Liver (tissue), 3 donors: ENCODE measurements at regions not wholly inside any gene's neighbourhood (a gene's known extent, or its start where the extent isn't known, plus 50 kb on each side); places are given as distances from the start of the nearest gene placed in this dataset.

Experiments used
- ATF3 ChIP-seq: IDR thresholded peaks from 2 replicates; pipeline ENCODE4 v1.6.1; 2016; ENCODE audit warnings: antibody characterized with exemption
- EGR1 ChIP-seq, 2 donors: IDR thresholded peaks; 2 replicates each; pipeline ENCODE4 v1.6.1; 2016 to 2018; ENCODE audit warnings: antibody characterized with exemption in 2 of 2, low read depth in 2 of 2
- GABPA ChIP-seq, 2 donors: IDR thresholded peaks in 1 of 2; conservative IDR thresholded peaks in 1 of 2; 2 replicates each; pipeline ENCODE4 v1.6.1; 2016; ENCODE audit warnings: antibody characterized with exemption in 2 of 2, mild to moderate bottlenecking in 1 of 2, moderate library complexity in 1 of 2
- RXRA ChIP-seq, 2 donors: IDR thresholded peaks; 2 replicates each; pipeline ENCODE4 v1.6.1; 2017 to 2018; ENCODE audit warnings: antibody characterized with exemption in 2 of 2, mild to moderate bottlenecking in 1 of 2
- TF ChIP-seq, protein P1 (sequence below): fragments of 150-350 bp; IDR thresholded peaks from 2 replicates; pipeline ENCODE4 v1.5.1; 2017; ENCODE audit warnings: improper control_type of control experiment, low read depth, low read length; ENCODE audit not compliant: missing input control
- TF ChIP-seq, protein P2 (sequence below): IDR thresholded peaks from 2 replicates; pipeline ENCODE4 v1.6.1; 2016; ENCODE audit warnings: antibody characterized with exemption, mild to moderate bottlenecking
- TF ChIP-seq, protein P3 (sequence below): IDR thresholded peaks from 2 replicates; pipeline ENCODE4 v1.6.1; 2016; ENCODE audit warnings: antibody characterized with exemption
- donor health status: healthy.
- donor health status: healthy.

DNA sequence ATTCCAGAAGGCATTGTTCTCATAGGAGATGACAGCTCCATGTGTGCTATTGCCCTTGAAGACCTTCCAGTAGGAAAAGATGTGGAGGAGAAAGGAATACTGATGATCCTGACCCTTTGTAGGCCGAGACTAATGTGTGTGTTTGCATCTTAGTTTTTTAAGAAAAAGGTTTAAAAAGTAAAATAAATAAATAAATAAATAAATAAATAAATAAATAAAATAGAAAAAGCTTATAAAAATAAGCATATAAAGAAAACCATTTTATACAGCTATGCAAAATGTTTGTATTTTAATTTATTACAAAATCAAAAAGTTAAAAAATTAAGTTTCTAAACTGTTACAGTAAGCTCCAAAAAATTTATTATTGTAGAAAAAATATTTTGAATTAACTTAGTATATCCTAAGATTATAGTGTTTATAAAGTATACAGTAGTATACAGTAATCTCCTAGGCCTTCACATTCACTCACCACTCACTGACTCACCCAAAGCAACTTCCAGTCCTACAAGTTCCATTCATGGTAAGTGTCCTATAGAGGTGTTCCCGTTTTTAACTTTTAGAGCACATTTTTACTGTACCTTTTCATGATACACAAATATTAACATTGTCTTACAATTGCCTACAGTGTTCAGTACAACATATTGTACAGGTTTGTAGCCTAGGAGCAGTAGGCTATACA lies 435.2 kb upstream of the SEMA3A start:
- TF ChIP-seq, protein P1, sequence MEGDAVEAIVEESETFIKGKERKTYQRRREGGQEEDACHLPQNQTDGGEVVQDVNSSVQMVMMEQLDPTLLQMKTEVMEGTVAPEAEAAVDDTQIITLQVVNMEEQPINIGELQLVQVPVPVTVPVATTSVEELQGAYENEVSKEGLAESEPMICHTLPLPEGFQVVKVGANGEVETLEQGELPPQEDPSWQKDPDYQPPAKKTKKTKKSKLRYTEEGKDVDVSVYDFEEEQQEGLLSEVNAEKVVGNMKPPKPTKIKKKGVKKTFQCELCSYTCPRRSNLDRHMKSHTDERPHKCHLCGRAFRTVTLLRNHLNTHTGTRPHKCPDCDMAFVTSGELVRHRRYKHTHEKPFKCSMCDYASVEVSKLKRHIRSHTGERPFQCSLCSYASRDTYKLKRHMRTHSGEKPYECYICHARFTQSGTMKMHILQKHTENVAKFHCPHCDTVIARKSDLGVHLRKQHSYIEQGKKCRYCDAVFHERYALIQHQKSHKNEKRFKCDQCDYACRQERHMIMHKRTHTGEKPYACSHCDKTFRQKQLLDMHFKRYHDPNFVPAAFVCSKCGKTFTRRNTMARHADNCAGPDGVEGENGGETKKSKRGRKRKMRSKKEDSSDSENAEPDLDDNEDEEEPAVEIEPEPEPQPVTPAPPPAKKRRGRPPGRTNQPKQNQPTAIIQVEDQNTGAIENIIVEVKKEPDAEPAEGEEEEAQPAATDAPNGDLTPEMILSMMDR: no peak
- TF ChIP-seq, protein P2, sequence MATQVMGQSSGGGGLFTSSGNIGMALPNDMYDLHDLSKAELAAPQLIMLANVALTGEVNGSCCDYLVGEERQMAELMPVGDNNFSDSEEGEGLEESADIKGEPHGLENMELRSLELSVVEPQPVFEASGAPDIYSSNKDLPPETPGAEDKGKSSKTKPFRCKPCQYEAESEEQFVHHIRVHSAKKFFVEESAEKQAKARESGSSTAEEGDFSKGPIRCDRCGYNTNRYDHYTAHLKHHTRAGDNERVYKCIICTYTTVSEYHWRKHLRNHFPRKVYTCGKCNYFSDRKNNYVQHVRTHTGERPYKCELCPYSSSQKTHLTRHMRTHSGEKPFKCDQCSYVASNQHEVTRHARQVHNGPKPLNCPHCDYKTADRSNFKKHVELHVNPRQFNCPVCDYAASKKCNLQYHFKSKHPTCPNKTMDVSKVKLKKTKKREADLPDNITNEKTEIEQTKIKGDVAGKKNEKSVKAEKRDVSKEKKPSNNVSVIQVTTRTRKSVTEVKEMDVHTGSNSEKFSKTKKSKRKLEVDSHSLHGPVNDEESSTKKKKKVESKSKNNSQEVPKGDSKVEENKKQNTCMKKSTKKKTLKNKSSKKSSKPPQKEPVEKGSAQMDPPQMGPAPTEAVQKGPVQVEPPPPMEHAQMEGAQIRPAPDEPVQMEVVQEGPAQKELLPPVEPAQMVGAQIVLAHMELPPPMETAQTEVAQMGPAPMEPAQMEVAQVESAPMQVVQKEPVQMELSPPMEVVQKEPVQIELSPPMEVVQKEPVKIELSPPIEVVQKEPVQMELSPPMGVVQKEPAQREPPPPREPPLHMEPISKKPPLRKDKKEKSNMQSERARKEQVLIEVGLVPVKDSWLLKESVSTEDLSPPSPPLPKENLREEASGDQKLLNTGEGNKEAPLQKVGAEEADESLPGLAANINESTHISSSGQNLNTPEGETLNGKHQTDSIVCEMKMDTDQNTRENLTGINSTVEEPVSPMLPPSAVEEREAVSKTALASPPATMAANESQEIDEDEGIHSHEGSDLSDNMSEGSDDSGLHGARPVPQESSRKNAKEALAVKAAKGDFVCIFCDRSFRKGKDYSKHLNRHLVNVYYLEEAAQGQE: no peak
- TF ChIP-seq GABPA (IDR thresholded peaks at IDR 0.05 in 1 of 2, conservative IDR thresholded peaks at IDR 0.05 in 1 of 2) (no peak), ATF3 (no peak), RXRA (IDR thresholded peaks at IDR 0.05) (no peak), EGR1 (IDR thresholded peaks at IDR 0.05; ENCODE audit: low read depth in 2 of 2) (no peak)
- TF ChIP-seq, protein P3, sequence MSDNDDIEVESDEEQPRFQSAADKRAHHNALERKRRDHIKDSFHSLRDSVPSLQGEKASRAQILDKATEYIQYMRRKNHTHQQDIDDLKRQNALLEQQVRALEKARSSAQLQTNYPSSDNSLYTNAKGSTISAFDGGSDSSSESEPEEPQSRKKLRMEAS: no peak
